Activated T-cell treated with anti-CD3 and anti-CD28 coated beads, Interleukin-2, amount 50 U/mL, for 24 hours (primary cell): ENCODE measurements at regions not wholly inside any gene's neighbourhood (a gene's known extent, or its start where the extent isn't known, plus 50 kb on each side); places are given as distances from the start of the nearest gene placed in this dataset.
"Not testable (repeated sequence)": the region's sequence is repeated elsewhere in the genome, so short reads cannot be mapped to it uniquely, and the experiment has no call there.

ENCODE experiments used
- DNase-seq: peaks from one replicate; pipeline ENCODE4 v3.0.0-alpha.2; 2020
- H3K27ac Mint-ChIP-seq: 2 replicates; pipeline ENCODE4 v1.8.0; 2020; ENCODE audit warnings: mild to moderate bottlenecking, mixed read lengths
- H3K27me3 Mint-ChIP-seq: 2 replicates; pipeline ENCODE4 v1.8.0; 2020; ENCODE audit warnings: mixed read lengths
- H3K36me3 Mint-ChIP-seq: 2 replicates; pipeline ENCODE4 v1.8.0; 2020; ENCODE audit warnings: low read depth, mixed read lengths
- H3K4me1 Mint-ChIP-seq: 2 replicates; pipeline ENCODE4 v1.8.0; 2020; ENCODE audit warnings: low read depth, mixed read lengths
- H3K4me3 Mint-ChIP-seq: 2 replicates; pipeline ENCODE4 v1.8.0; 2020; ENCODE audit warnings: mild to moderate bottlenecking, moderate library complexity, mixed read lengths
- H3K9me3 Mint-ChIP-seq: 2 replicates; pipeline ENCODE4 v1.8.0; 2020; ENCODE audit warnings: mixed read lengths

GRCh38 chr12:107379142-107379851 lies 285.9 kb upstream of the CRY1 start:
- peaks cover 19% of the 10 kb centered on the region for H3K4me1 Mint-ChIP-seq
- not testable (repeated sequence) for H3K27ac Mint-ChIP-seq

DNA sequence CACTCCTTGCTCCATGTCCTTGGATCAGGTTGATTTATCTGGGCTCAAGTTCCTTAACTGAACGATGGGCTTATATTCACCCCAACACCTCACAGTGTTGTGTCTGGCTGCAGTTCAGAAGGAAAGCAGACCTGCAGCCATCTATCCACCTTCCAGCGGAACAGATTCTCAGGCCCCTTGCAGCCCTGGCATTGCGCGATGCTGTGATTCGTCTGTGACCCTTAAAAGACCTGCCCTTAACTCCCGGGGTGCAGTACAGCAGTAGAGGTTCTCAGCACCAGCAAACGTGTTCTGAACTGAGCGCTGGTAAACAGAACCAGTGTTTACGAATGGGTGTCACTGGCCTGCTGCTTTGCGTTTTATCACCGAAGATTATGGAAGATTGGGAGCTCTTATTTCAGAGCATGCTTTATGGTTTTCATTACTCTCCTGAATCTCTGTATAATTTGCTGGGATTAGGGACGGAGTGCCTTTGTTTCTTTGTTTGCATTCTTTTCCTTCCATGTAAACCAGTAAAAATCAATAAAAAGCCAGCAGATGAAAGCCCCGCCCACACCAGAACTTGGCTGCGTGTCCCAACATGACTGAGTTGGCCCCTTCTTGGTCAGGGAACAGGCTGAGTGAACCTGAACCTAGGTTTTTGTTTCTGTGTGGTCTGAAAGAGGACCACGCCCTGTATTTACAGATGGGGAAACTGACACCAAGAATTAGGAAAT lies 286.7 kb upstream of the CRY1 start:
- no peak overlapping the region for H3K4me3 Mint-ChIP-seq
- peaks cover 13% of the 10 kb centered on the region for H3K4me1 Mint-ChIP-seq
- H3K27ac Mint-ChIP-seq, result no peak overlapping the region

More at GRCh38 chr12:107379142-107379851, 285.9 kb upstream of the CRY1 start:
- H3K9me3 Mint-ChIP-seq, DNase-seq, H3K36me3 Mint-ChIP-seq, H3K4me3 Mint-ChIP-seq, H3K27me3 Mint-ChIP-seq: not testable (repeated sequence)

GRCh38 chr12:107384645-107385044 lies 291.3 kb upstream of the CRY1 start:
- no peak overlapping the region for H3K27ac Mint-ChIP-seq
- no peaks in the 10 kb centered on the region for H3K27me3 Mint-ChIP-seq
- no peaks in the 10 kb centered on the region for H3K36me3 Mint-ChIP-seq
- DNase-seq, result no peak
- H3K4me1 Mint-ChIP-seq, result peaks cover 28% of the 10 kb centered on the region
- no peak overlapping the region for H3K4me3 Mint-ChIP-seq
- no peaks in the 10 kb centered on the region for H3K9me3 Mint-ChIP-seq

More for the DNA sequence above, 286.7 kb upstream of the CRY1 start:
- H3K27me3 Mint-ChIP-seq, result no peaks in the 10 kb centered on the region
- H3K9me3 Mint-ChIP-seq, result no peaks in the 10 kb centered on the region
- H3K36me3 Mint-ChIP-seq, result no peaks in the 10 kb centered on the region
- no peak for DNase-seq

DNA sequence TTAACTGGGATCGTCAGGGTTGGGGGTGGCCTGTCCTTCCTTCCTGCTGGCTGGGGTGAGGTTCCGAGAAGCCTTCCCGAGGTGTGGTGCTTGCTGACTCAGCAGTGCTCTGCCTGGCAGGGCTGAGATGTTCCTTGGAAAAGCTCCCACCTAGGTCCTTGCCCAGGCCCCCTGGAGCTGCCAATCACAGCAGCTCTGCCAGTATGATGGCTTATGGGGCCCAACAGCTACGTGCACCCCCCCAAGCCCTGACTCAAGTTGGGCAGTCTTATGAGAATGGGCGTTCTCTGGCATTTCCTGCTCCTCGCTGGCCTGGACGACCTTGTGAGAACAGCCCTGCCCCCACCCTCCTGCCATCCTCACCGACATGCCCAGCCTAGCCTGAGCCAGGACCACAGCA lies 292.2 kb upstream of the CRY1 start:
- no peaks in the 10 kb centered on the region for H3K27me3 Mint-ChIP-seq
- no peaks in the 10 kb centered on the region for H3K9me3 Mint-ChIP-seq
- peaks cover 3% of the 10 kb centered on the region for H3K36me3 Mint-ChIP-seq
- H3K27ac Mint-ChIP-seq, result no peak overlapping the region
- H3K4me1 Mint-ChIP-seq, result peaks cover 30% of the 10 kb centered on the region
- H3K4me3 Mint-ChIP-seq, result no peak overlapping the region
- DNase-seq, result no peak

GRCh38 chr12:107386569-107386968 lies 293.2 kb upstream of the CRY1 start:
- H3K4me3 Mint-ChIP-seq, result no peak overlapping the region
- no peak for DNase-seq
- H3K4me1 Mint-ChIP-seq, result peaks cover 37% of the 10 kb centered on the region
- H3K9me3 Mint-ChIP-seq, result no peaks in the 10 kb centered on the region
- no peaks in the 10 kb centered on the region for H3K27me3 Mint-ChIP-seq
- peaks cover 3% of the 10 kb centered on the region for H3K36me3 Mint-ChIP-seq
- H3K27ac Mint-ChIP-seq, result no peak overlapping the region

DNA sequence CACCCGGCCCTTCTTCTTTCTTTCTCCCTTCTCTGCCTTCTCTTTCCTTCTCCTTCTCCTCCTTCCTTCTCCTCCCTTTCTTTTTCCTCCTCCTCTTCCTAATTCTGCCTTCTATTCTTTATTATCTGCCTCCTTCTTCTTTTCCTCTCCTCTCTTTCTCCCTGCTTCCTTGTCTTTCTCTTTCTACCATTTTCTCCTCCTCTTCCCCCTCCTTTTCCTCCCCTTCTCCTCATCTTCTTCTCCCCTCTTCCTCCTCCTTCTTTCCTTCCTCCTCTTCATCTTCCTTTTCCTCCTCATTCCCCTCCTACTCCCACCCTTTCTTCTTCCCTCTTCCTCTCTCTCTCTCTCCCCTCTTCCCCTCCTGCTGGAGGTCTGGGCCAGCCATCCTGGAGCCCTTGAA lies 294.9 kb upstream of the CRY1 start:
- Mint-ChIP-seq H3K4me3 (no peak overlapping the region), H3K27ac (no peak overlapping the region), H3K36me3 (peaks cover 3% of the 10 kb centered on the region)

GRCh38 chr12:107390414-107390813 lies 295.2 kb upstream of the PWP1 start:
- Mint-ChIP-seq H3K4me1 (peaks cover 66% of the 10 kb centered on the region), H3K27me3 (no peaks in the 10 kb centered on the region), H3K27ac (no peak overlapping the region), H3K4me3 (no peak overlapping the region), H3K36me3 (peaks cover 3% of the 10 kb centered on the region), H3K9me3 (no peaks in the 10 kb centered on the region)
- no peak for DNase-seq

More for the DNA sequence above, 294.9 kb upstream of the CRY1 start:
- peaks cover 54% of the 10 kb centered on the region for H3K4me1 Mint-ChIP-seq
- H3K9me3 Mint-ChIP-seq, result no peaks in the 10 kb centered on the region
- DNase-seq, result no peak
- no peaks in the 10 kb centered on the region for H3K27me3 Mint-ChIP-seq

DNA sequence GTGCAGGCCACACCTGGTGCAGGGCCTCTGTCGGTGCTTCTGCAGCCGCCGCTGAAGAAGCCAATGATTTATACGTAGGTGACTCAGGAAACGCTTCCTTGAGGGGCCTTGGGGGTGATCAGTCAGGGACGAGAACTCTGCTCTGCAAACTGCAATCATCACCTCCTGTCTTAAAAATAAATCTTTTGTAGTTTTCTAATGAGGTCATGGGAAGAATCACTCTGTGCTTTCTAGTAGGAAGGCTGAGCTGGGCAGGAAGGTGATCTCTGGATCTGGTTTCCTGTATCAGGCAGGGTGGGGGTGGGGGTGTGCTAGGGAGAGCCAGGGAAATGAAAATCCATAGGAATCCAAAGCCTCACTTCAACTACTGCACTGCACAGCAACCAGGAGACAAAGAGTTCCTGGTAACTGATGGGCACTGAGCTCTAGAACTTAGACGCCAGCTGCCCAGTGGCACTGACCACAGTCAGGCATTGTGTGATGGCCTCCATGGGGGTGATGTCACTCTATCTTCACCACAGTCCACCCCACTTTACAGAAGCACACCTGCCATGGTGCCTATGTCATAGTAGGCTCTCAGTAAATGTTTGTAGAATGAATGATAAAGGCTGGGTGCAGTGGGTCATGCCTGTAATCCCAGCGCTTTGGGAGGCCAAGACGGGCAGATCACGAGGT lies 292.4 kb upstream of the PWP1 start:
- no peak for DNase-seq
- Mint-ChIP-seq H3K27me3 (no peaks in the 10 kb centered on the region), H3K36me3 (peaks cover 3% of the 10 kb centered on the region), H3K27ac (peak overlapping the region; percentile 3), H3K9me3 (no peaks in the 10 kb centered on the region), H3K4me3 (no peak overlapping the region), H3K4me1 (peaks cover 68% of the 10 kb centered on the region)

- no peak overlapping the region for H3K27ac Mint-ChIP-seq
- H3K36me3 Mint-ChIP-seq, result peaks cover 3% of the 10 kb centered on the region
- no peaks in the 10 kb centered on the region for H3K27me3 Mint-ChIP-seq
- DNase-seq, result no peak
- H3K4me1 Mint-ChIP-seq, result peaks cover 65% of the 10 kb centered on the region
- H3K4me3 Mint-ChIP-seq, result no peak overlapping the region
- H3K9me3 Mint-ChIP-seq, result no peaks in the 10 kb centered on the region
Observed at GRCh38 chr12:107394693-107395092, 290.9 kb upstream of the PWP1 start.

DNA sequence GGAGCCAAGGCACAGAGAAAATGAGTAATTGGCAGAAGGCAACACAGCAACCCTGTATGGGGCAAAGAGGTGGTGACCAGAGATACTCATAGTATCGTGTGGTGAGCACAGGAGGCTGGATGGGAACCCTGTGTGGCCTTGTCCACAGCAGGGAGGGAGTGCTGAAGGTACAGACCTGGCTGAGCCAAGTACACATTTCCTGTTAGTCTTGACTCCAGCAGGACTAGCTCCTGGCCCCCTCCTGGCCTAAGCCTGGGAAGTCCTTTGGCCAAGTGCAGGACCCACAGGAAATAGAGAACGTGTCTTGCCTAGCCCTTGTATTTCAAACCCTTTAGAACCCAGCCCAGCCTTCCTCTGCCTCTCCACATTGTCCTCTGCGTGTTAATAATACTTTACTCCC lies 289.8 kb upstream of the PWP1 start:
- no peak overlapping the region for H3K27ac Mint-ChIP-seq
- no peak overlapping the region for H3K4me3 Mint-ChIP-seq
- DNase-seq, result no peak
- no peaks in the 10 kb centered on the region for H3K9me3 Mint-ChIP-seq
- peaks cover 64% of the 10 kb centered on the region for H3K4me1 Mint-ChIP-seq
- H3K27me3 Mint-ChIP-seq, result no peaks in the 10 kb centered on the region
- no peaks in the 10 kb centered on the region for H3K36me3 Mint-ChIP-seq

- no peak overlapping the region for H3K4me3 Mint-ChIP-seq
- H3K9me3 Mint-ChIP-seq, result no peaks in the 10 kb centered on the region
- H3K27me3 Mint-ChIP-seq, result no peaks in the 10 kb centered on the region
- no peaks in the 10 kb centered on the region for H3K36me3 Mint-ChIP-seq
- peaks cover 59% of the 10 kb centered on the region for H3K4me1 Mint-ChIP-seq
- H3K27ac Mint-ChIP-seq, result no peak overlapping the region
- no peak for DNase-seq
Observed at GRCh38 chr12:107396991-107397390, 288.6 kb upstream of the PWP1 start.

DNA sequence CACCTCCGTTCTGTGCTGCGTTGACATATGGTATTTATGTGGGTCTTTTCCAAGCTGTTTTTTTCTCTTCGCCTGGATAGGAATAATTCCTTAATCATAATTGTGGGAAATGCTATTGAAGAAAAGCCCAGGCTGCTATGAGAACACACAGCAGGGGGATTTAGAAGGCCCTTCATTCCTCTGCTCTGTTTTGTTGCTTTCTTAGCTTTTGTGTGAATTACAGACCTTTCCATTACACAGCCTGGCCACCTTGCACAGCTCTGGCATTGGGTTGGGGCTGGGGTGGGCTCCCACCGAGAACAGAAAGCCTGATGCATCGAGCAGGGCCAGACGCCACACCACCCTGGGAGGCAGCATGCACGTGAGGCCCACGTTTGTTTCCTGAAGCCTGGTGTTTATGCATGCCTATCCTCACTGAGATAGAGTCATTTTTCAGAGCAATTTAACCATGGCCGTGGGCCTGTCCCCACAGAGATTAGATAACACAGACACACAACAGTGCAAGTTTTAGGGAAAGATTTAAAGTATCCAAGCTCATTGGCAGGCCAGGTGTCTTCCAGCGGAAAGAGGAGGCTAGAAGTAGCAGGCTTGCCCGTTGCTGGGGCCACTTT lies 287.6 kb upstream of the PWP1 start:
- no peak overlapping the region for H3K27ac Mint-ChIP-seq
- no peak overlapping the region for H3K4me3 Mint-ChIP-seq
- peaks cover 54% of the 10 kb centered on the region for H3K4me1 Mint-ChIP-seq
- H3K27me3 Mint-ChIP-seq, result no peaks in the 10 kb centered on the region
- no peaks in the 10 kb centered on the region for H3K36me3 Mint-ChIP-seq
- DNase-seq, result no peak
- no peaks in the 10 kb centered on the region for H3K9me3 Mint-ChIP-seq

DNA sequence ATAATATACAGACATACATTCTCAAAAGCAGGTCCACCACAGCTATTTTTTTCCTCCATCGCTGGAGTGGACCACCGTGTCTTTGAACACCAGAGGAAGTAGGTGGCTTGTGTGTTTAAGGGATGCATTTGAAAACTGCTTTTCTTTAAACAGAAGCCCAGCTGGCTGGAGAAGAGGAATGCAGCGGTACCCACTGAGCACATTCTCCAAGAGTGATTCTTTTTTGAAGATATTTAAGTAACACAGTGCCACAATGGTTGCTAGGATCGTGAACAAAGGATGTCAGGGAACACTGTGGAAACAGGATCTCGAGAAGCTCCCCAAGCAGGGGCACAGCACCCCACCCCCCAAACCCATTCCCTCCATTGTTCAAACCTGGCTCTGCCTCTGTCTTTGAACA lies 286.6 kb upstream of the PWP1 start:
- no peaks in the 10 kb centered on the region for H3K27me3 Mint-ChIP-seq
- no peak overlapping the region for H3K4me3 Mint-ChIP-seq
- no peak overlapping the region for H3K27ac Mint-ChIP-seq
- H3K36me3 Mint-ChIP-seq, result no peaks in the 10 kb centered on the region
- peaks cover 47% of the 10 kb centered on the region for H3K4me1 Mint-ChIP-seq
- no peak for DNase-seq
- H3K9me3 Mint-ChIP-seq, result no peaks in the 10 kb centered on the region

DNA sequence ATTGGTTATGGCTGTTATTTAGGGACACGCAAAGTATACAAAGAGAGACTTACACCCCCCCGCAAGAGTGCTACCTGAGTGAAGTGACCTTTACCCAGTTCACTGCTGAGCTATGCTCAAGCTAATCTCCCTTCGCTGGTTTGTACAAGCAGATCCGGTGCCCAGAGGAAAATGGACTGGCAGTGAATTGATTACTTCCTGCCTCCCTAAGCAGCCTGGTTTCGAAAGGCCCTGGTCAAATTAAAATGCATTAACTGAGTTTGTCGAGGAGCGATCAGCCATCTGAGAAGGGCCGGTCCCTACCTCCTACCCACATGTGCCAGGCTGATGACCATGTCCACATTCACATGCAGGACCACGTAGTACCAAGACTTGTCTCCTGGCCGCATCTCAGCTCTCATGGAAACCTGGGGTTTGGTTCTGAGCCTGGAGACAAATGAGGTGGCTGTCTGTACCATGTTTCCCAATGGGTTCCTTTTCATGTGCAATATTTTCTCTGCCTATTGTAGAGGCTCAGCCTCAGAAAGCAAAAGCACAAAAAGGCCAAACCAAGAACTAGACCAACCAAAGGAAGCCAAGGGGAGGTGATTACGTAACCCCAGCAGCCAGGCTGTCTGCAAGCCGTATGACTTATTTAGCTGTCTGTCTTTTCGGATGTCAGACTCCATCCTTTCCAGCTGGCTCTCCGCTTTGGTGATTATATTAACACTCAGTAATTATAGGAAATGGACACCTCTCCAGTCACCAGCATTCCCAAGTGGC lies 284.7 kb upstream of the PWP1 start:
- Mint-ChIP-seq H3K27ac (no peak overlapping the region), H3K4me3 (no peak overlapping the region), H3K36me3 (no peaks in the 10 kb centered on the region), H3K4me1 (peaks cover 40% of the 10 kb centered on the region), H3K9me3 (no peaks in the 10 kb centered on the region), H3K27me3 (no peaks in the 10 kb centered on the region)
- no peak for DNase-seq
